HEK293 (cell line): ENCODE measurements at regions not wholly inside any gene's neighbourhood (a gene's known extent, or its start where the extent isn't known, plus 50 kb on each side); places are given as distances from the start of the nearest gene placed in this dataset.
"Not testable (repeated sequence)": the region's sequence is repeated elsewhere in the genome, so short reads cannot be mapped to it uniquely, and the experiment has no call there.

Experiments used
- AEBP2 ChIP-seq: fragments of 450-650 bp; formaldehyde crosslinking; IDR thresholded peaks from 2 replicates; pipeline ENCODE4 v1.5.1; 2016; ENCODE audit warnings: missing biosample characterization, missing genetic modification characterization, borderline replicate concordance
- CTCF ChIP-seq: fragments of 450-650 bp; formaldehyde crosslinking; IDR thresholded peaks from 2 replicates; pipeline ENCODE4 v1.5.1; 2016; ENCODE audit warnings: missing biosample characterization, missing genetic modification characterization
- HOXA7 ChIP-seq: sonication (generic); formaldehyde crosslinking; IDR thresholded peaks from 2 replicates; pipeline ENCODE4 v1.8.1; 2022; ENCODE audit warnings: missing genetic modification reagents, borderline replicate concordance
- PATZ1 ChIP-seq: fragments of 450-650 bp; formaldehyde crosslinking; IDR thresholded peaks from 2 replicates; pipeline ENCODE4 v1.5.1; 2016; ENCODE audit warnings: missing biosample characterization, missing genetic modification characterization
- SALL2 ChIP-seq: fragments of 450-650 bp; formaldehyde crosslinking; IDR thresholded peaks from 2 replicates; pipeline ENCODE4 v1.5.0; 2017; ENCODE audit warnings: missing biosample characterization, mild to moderate bottlenecking, missing genetic modification characterization, borderline replicate concordance
- ZBTB48 ChIP-seq: fragments of 450-650 bp; formaldehyde crosslinking; IDR thresholded peaks from 2 replicates; pipeline ENCODE4 v1.5.1; 2016; ENCODE audit warnings: missing biosample characterization, missing genetic modification characterization
- ZNF10 ChIP-seq: fragments of 450-650 bp; formaldehyde crosslinking; IDR thresholded peaks from 2 replicates; pipeline ENCODE4 v1.5.1; 2017; ENCODE audit warnings: missing biosample characterization, missing genetic modification characterization
- ZNF146 ChIP-seq: fragments of 450-650 bp; formaldehyde crosslinking; IDR thresholded peaks from 2 replicates; pipeline ENCODE4 v1.5.1; 2016; ENCODE audit warnings: missing biosample characterization, missing genetic modification characterization
- ZNF266 ChIP-seq: fragments of 450-650 bp; formaldehyde crosslinking; IDR thresholded peaks from 2 replicates; pipeline ENCODE4 v1.5.1; 2016; ENCODE audit warnings: missing biosample characterization, missing genetic modification characterization, low read depth
- ZNF792 ChIP-seq: fragments of 450-650 bp; formaldehyde crosslinking; IDR thresholded peaks from 2 replicates; pipeline ENCODE4 v1.5.1; 2016; ENCODE audit warnings: missing biosample characterization, missing genetic modification characterization
- ZXDB ChIP-seq: fragments of 450-650 bp; formaldehyde crosslinking; IDR thresholded peaks from 2 replicates; pipeline ENCODE4 v1.5.1; 2016; ENCODE audit warnings: missing biosample characterization, missing genetic modification characterization
- TF ChIP-seq, protein P1 (sequence below): fragments of 450-650 bp; formaldehyde crosslinking; IDR thresholded peaks from 2 replicates; pipeline ENCODE4 v1.5.1; 2016; ENCODE audit warnings: missing biosample characterization, missing genetic modification characterization

DNA sequence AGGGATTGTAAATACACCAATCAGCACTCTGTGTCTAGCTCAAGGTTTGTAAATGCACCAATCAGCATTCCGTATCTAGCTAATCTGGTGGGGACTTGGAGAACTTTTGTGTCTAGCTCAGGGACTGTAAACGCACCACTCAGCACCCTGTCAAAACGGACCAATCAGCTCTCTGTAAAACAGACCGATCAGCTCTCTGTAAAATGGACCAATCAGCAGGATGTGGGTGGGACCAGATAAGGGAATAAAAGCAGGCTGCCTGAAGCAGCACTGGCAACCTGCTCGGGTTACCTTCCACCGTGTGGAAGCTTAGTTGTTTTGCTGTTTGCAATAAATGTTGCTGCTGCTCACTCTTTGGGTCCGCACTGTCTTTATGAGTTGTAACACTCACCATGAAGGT, 145.7 kb downstream of the PSAT1 start:
- not testable (repeated sequence) for TF ChIP-seq CTCF (tag by site-specific recombination); AEBP2 (tag by site-specific recombination); ZXDB; ZNF792; ZBTB48 (tag by site-specific recombination); HOXA7; ZNF266 (tag by site-specific recombination); PATZ1 (tag by site-specific recombination); ZNF146 (tag by site-specific recombination); SALL2; ZNF10 (tag by site-specific recombination)
- TF ChIP-seq, protein P1, sequence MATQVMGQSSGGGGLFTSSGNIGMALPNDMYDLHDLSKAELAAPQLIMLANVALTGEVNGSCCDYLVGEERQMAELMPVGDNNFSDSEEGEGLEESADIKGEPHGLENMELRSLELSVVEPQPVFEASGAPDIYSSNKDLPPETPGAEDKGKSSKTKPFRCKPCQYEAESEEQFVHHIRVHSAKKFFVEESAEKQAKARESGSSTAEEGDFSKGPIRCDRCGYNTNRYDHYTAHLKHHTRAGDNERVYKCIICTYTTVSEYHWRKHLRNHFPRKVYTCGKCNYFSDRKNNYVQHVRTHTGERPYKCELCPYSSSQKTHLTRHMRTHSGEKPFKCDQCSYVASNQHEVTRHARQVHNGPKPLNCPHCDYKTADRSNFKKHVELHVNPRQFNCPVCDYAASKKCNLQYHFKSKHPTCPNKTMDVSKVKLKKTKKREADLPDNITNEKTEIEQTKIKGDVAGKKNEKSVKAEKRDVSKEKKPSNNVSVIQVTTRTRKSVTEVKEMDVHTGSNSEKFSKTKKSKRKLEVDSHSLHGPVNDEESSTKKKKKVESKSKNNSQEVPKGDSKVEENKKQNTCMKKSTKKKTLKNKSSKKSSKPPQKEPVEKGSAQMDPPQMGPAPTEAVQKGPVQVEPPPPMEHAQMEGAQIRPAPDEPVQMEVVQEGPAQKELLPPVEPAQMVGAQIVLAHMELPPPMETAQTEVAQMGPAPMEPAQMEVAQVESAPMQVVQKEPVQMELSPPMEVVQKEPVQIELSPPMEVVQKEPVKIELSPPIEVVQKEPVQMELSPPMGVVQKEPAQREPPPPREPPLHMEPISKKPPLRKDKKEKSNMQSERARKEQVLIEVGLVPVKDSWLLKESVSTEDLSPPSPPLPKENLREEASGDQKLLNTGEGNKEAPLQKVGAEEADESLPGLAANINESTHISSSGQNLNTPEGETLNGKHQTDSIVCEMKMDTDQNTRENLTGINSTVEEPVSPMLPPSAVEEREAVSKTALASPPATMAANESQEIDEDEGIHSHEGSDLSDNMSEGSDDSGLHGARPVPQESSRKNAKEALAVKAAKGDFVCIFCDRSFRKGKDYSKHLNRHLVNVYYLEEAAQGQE (tag by site-specific recombination), result not testable (repeated sequence)
